ENCODE measurements at regions not wholly inside any gene's neighbourhood (a gene's known extent, or its start where the extent isn't known, plus 50 kb on each side); places are given as distances from the start of the nearest gene placed in this dataset.

DNA sequence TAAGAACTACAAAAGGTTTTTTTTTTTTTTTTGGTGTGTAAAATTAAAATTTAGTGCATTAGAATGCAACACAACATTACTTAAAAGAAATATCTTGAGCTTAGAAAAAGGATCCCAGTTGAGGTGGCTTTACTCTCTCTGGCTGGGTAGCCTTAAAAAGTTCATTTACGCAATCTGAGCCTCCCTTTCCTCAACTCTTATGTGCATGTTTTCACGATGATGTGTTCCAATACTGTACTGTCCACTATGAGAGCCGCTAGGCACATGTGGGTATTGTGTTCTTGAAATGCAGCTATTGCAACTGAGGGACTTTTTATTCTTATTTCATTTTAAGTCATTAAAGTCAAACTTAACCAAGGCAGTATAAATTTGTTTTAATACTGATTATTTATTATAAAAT lies 460.9 kb upstream of the SYT1 start:
- ATAC-seq, result peak; percentile 77
- TF ChIP-seq CSDC2 (CRISPR knock-in tag; IDR thresholded peaks at IDR 0.05) (no peak), ARNTL (CRISPR knock-in tag; IDR thresholded peaks at IDR 0.05; ENCODE audit: borderline replicate concordance, low read depth) (no peak), GLIS3 (CRISPR knock-in tag; IDR thresholded peaks at IDR 0.05) (no peak), TCF4 (CRISPR knock-in tag; IDR thresholded peaks at IDR 0.05; ENCODE audit: borderline replicate concordance) (no peak), PPARA (CRISPR knock-in tag; IDR thresholded peaks at IDR 0.05; ENCODE audit: borderline replicate concordance) (no peak), SNAI2 (CRISPR knock-in tag; IDR thresholded peaks at IDR 0.05) (no peak), RARB (CRISPR knock-in tag; IDR thresholded peaks at IDR 0.05) (no peak), ISL1 (CRISPR knock-in tag; IDR thresholded peaks at IDR 0.05) (no peak)
- TF ChIP-seq, protein P1, sequence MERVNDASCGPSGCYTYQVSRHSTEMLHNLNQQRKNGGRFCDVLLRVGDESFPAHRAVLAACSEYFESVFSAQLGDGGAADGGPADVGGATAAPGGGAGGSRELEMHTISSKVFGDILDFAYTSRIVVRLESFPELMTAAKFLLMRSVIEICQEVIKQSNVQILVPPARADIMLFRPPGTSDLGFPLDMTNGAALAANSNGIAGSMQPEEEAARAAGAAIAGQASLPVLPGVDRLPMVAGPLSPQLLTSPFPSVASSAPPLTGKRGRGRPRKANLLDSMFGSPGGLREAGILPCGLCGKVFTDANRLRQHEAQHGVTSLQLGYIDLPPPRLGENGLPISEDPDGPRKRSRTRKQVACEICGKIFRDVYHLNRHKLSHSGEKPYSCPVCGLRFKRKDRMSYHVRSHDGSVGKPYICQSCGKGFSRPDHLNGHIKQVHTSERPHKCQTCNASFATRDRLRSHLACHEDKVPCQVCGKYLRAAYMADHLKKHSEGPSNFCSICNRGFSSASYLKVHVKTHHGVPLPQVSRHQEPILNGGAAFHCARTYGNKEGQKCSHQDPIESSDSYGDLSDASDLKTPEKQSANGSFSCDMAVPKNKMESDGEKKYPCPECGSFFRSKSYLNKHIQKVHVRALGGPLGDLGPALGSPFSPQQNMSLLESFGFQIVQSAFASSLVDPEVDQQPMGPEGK (CRISPR knock-in tag; IDR thresholded peaks at IDR 0.05; ENCODE audit: borderline replicate concordance), result no peak
- TF ChIP-seq, protein P2, sequence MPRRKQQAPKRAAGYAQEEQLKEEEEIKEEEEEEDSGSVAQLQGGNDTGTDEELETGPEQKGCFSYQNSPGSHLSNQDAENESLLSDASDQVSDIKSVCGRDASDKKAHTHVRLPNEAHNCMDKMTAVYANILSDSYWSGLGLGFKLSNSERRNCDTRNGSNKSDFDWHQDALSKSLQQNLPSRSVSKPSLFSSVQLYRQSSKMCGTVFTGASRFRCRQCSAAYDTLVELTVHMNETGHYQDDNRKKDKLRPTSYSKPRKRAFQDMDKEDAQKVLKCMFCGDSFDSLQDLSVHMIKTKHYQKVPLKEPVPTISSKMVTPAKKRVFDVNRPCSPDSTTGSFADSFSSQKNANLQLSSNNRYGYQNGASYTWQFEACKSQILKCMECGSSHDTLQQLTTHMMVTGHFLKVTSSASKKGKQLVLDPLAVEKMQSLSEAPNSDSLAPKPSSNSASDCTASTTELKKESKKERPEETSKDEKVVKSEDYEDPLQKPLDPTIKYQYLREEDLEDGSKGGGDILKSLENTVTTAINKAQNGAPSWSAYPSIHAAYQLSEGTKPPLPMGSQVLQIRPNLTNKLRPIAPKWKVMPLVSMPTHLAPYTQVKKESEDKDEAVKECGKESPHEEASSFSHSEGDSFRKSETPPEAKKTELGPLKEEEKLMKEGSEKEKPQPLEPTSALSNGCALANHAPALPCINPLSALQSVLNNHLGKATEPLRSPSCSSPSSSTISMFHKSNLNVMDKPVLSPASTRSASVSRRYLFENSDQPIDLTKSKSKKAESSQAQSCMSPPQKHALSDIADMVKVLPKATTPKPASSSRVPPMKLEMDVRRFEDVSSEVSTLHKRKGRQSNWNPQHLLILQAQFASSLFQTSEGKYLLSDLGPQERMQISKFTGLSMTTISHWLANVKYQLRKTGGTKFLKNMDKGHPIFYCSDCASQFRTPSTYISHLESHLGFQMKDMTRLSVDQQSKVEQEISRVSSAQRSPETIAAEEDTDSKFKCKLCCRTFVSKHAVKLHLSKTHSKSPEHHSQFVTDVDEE (CRISPR knock-in tag; IDR thresholded peaks at IDR 0.05), result no peak

DNA sequence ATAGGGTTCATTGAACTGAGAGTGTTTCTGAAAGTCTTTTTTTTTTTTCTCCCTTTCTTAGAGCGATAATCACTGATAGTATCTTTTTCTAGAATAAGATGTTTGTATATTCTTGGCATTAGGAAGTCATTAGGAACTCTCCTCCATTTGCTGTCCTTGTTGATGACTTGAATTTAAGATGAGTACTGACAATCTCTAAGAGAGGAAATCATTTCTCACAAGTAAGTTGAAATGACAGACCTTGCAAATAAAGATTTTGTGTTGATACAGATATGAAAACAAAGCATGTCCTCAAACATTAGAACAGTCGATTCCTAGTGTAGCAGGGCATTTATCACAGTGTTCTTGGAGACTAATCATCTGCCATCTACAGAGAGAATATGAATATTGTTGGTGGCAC lies 458.4 kb upstream of the SYT1 start:
- TF ChIP-seq ISL1 (CRISPR knock-in tag; IDR thresholded peaks at IDR 0.05) (peak; percentile 14; the same call in 1 of the 2 replicates), CSDC2 (CRISPR knock-in tag; IDR thresholded peaks at IDR 0.05) (no peak), PPARA (CRISPR knock-in tag; IDR thresholded peaks at IDR 0.05; ENCODE audit: borderline replicate concordance) (no peak), RARB (CRISPR knock-in tag; IDR thresholded peaks at IDR 0.05) (no peak)
- TF ChIP-seq, protein P3, sequence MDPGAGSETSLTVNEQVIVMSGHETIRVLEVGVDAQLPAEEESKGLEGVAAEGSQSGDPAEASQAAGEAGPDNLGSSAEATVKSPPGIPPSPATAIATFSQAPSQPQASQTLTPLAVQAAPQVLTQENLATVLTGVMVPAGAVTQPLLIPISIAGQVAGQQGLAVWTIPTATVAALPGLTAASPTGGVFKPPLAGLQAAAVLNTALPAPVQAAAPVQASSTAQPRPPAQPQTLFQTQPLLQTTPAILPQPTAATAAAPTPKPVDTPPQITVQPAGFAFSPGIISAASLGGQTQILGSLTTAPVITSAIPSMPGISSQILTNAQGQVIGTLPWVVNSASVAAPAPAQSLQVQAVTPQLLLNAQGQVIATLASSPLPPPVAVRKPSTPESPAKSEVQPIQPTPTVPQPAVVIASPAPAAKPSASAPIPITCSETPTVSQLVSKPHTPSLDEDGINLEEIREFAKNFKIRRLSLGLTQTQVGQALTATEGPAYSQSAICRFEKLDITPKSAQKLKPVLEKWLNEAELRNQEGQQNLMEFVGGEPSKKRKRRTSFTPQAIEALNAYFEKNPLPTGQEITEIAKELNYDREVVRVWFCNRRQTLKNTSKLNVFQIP (CRISPR knock-in tag; IDR thresholded peaks at IDR 0.05; ENCODE audit: borderline replicate concordance, low read depth), result no peak
- no peak for ATAC-seq

DNA sequence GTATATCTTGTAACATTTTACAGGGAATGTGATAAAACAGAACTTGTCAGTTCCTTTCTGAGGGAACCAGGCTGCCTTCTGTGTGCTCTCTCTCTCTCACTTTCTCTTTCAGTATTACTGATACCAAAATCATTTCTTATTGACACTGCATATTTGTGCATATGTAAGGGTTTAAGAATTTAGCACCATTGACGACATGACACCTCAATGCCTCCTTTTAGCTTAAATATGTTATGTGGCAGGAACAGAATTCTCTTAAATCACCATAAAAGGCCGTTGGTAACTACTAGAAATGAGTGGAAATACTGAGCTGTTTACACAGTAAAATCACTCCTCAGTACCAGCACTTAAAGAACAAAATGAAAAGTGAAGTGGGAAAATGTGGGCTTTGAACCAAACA lies 457.7 kb upstream of the SYT1 start:
- ATAC-seq, result no peak
- TF ChIP-seq TCF4 (CRISPR knock-in tag; IDR thresholded peaks at IDR 0.05; ENCODE audit: borderline replicate concordance) (no peak), ZNF8 (CRISPR knock-in tag; IDR thresholded peaks at IDR 0.05) (no peak), PPARA (CRISPR knock-in tag; IDR thresholded peaks at IDR 0.05; ENCODE audit: borderline replicate concordance) (no peak), OSR1 (CRISPR knock-in tag; IDR thresholded peaks at IDR 0.05) (no peak), ZFP3 (CRISPR knock-in tag; IDR thresholded peaks at IDR 0.05) (no peak), RARB (CRISPR knock-in tag; IDR thresholded peaks at IDR 0.05) (no peak), SNAI2 (CRISPR knock-in tag; IDR thresholded peaks at IDR 0.05) (no peak), ZNF565 (CRISPR knock-in tag; conservative IDR thresholded peaks at IDR 0.05; ENCODE audit: low read depth) (no peak), CSDC2 (CRISPR knock-in tag; IDR thresholded peaks at IDR 0.05) (no peak), ARNTL (CRISPR knock-in tag; IDR thresholded peaks at IDR 0.05; ENCODE audit: borderline replicate concordance, low read depth) (no peak), ZC3H10 (CRISPR knock-in tag; IDR thresholded peaks at IDR 0.05) (no peak), ISL1 (CRISPR knock-in tag; IDR thresholded peaks at IDR 0.05) (no peak), ESRRG (CRISPR knock-in tag; IDR thresholded peaks at IDR 0.05) (no peak), GLIS3 (CRISPR knock-in tag; IDR thresholded peaks at IDR 0.05) (no peak)
- TF ChIP-seq, protein P2 (CRISPR knock-in tag; IDR thresholded peaks at IDR 0.05), result no peak
- TF ChIP-seq, protein P4, sequence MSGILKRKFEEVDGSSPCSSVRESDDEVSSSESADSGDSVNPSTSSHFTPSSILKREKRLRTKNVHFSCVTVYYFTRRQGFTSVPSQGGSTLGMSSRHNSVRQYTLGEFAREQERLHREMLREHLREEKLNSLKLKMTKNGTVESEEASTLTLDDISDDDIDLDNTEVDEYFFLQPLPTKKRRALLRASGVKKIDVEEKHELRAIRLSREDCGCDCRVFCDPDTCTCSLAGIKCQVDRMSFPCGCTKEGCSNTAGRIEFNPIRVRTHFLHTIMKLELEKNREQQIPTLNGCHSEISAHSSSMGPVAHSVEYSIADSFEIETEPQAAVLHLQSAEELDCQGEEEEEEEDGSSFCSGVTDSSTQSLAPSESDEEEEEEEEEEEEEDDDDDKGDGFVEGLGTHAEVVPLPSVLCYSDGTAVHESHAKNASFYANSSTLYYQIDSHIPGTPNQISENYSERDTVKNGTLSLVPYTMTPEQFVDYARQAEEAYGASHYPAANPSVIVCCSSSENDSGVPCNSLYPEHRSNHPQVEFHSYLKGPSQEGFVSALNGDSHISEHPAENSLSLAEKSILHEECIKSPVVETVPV (CRISPR knock-in tag; IDR thresholded peaks at IDR 0.05), result no peak
- TF ChIP-seq, protein P5, sequence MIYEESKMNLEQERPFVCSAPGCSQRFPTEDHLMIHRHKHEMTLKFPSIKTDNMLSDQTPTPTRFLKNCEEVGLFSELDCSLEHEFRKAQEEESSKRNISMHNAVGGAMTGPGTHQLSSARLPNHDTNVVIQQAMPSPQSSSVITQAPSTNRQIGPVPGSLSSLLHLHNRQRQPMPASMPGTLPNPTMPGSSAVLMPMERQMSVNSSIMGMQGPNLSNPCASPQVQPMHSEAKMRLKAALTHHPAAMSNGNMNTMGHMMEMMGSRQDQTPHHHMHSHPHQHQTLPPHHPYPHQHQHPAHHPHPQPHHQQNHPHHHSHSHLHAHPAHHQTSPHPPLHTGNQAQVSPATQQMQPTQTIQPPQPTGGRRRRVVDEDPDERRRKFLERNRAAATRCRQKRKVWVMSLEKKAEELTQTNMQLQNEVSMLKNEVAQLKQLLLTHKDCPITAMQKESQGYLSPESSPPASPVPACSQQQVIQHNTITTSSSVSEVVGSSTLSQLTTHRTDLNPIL (CRISPR knock-in tag; IDR thresholded peaks at IDR 0.05; ENCODE audit: low read depth), result no peak
- TF ChIP-seq, protein P1 (CRISPR knock-in tag; IDR thresholded peaks at IDR 0.05; ENCODE audit: borderline replicate concordance), result no peak

Data from SK-N-SH treated with all-trans-retinoic acid at 6 μM for 48 hours (cell line).